SK-N-SH (cell line): ENCODE measurements at regions not wholly inside any gene's neighbourhood (a gene's known extent, or its start where the extent isn't known, plus 50 kb on each side); places are given as distances from the start of the nearest gene placed in this dataset.

ENCODE experiments used
- CTCF ChIA-PET: fragments of 300-600, 350-600 bp; formaldehyde crosslinking; extraction: SDS; loops from one replicate; lab custom pipeline; 2021; lab: Yijun Ruan, JAX
- POLR2A ChIA-PET: fragments of 350-600 bp; sonication (Branson Sonifier 250); formaldehyde crosslinking; extraction: SDS; loops from one replicate; lab custom pipeline; 2020; ENCODE audit warnings: antibody characterized with exemption, inconsistent platforms; lab: Yijun Ruan, JAX
- DNase-seq: peaks from one replicate; pipeline ENCODE4 v3.0.0; 2012
- H2AFZ ChIP-seq: fragments of 200-600 bp; sonication (generic); 2 replicates; pipeline ENCODE4 v1.8.1; 2016; ENCODE audit warnings: antibody characterized with exemption, mild to moderate bottlenecking, low read depth
- H3F3A ChIP-seq: fragments of 200-600 bp; sonication (generic); replicated peaks from 2 replicates; pipeline ENCODE3; 2016; ENCODE audit warnings: antibody characterized with exemption, mild to moderate bottlenecking; ENCODE audit not compliant: insufficient read depth
- H3K27ac ChIP-seq, 2 experiments: fragments of 200-500 bp in 1 of 2; fragments of 200-600 bp in 1 of 2; sonication (Bioruptor generic) in 1 of 2; sonication (generic), shearing (Covaris generic) in 1 of 2; 2 replicates each; pipeline versions ENCODE4 v1.5.1 to v1.6.1; 2014 to 2016; ENCODE audit warnings: low read depth in 2 of 2, inconsistent platforms in 1 of 2, low read length in 1 of 2, mild to moderate bottlenecking in 1 of 2, mixed read lengths in 1 of 2
- H3K27me3 ChIP-seq: fragments of 200-600 bp; sonication (generic), shearing (Covaris generic); 2 replicates; pipeline ENCODE4 v1.6.1; 2016; ENCODE audit warnings: mixed run types; ENCODE audit not compliant: insufficient read depth
- H3K36me3 ChIP-seq, 2 experiments: fragments of 200-500 bp in 1 of 2; fragments of 200-600 bp in 1 of 2; sonication (Bioruptor generic) in 1 of 2; sonication (generic) in 1 of 2; replicated peaks in 1 of 2; 2 replicates each; pipeline versions ENCODE3 to v1.5.1; 2014 to 2016; ENCODE audit warnings: low read length in 1 of 2, mild to moderate bottlenecking in 1 of 2; ENCODE audit not compliant: insufficient read depth in 2 of 2, control insufficient read depth in 1 of 2
- H3K4me1 ChIP-seq, 2 experiments: fragments of 200-500 bp in 1 of 2; fragments of 200-600 bp in 1 of 2; sonication (Bioruptor generic) in 1 of 2; sonication (generic), shearing (Covaris generic) in 1 of 2; 2 replicates each; pipeline versions ENCODE4 v1.5.1 to v1.6.1; 2014 to 2016; ENCODE audit warnings: low read depth in 1 of 2, low read length in 1 of 2, mixed run types in 1 of 2; ENCODE audit not compliant: insufficient read depth in 2 of 2, control insufficient read depth in 1 of 2
- H3K4me2 ChIP-seq: fragments of 200-600 bp; sonication (generic), shearing (Covaris generic); 2 replicates; pipeline ENCODE4 v1.6.1; 2017; ENCODE audit warnings: mixed run types
- H3K4me3 ChIP-seq, 2 experiments: fragments of 200-500 bp in 1 of 2; fragments of 200-600 bp in 1 of 2; sonication (Bioruptor generic) in 1 of 2; sonication (generic), shearing (Covaris generic) in 1 of 2; 2 replicates each; pipeline versions ENCODE4 v1.5.1 to v1.8.1; 2014 to 2016; ENCODE audit warnings: low read depth in 2 of 2, inconsistent platforms in 1 of 2, low read length in 1 of 2, mild to moderate bottlenecking in 1 of 2, mixed read lengths in 1 of 2, moderate library complexity in 1 of 2
- H3K79me2 ChIP-seq: fragments of 200-600 bp; sonication (generic); 2 replicates; pipeline ENCODE4 v1.8.1; 2017; ENCODE audit warnings: mild to moderate bottlenecking; ENCODE audit not compliant: insufficient read depth
- H3K9ac ChIP-seq: fragments of 200-600 bp; sonication (generic); 2 replicates; pipeline ENCODE4 v1.6.1; 2017; ENCODE audit warnings: mixed run types
- H3K9me2 ChIP-seq: fragments of 200-600 bp; sonication (generic); 2 replicates; pipeline ENCODE4 v1.6.1; 2017; ENCODE audit warnings: mixed run types
- H3K9me3 ChIP-seq: fragments of 200-600 bp; sonication (generic); 2 replicates; pipeline ENCODE4 v1.6.1; 2017; ENCODE audit warnings: mixed run types, mild to moderate bottlenecking, moderate library complexity
- H4K20me1 ChIP-seq: fragments of 200-600 bp; sonication (generic); 2 replicates; pipeline ENCODE4 v1.6.1; 2017; ENCODE audit warnings: mild to moderate bottlenecking, mixed run types; ENCODE audit not compliant: insufficient read depth
- ELF1 ChIP-seq: IDR thresholded peaks from 2 replicates; pipeline ENCODE4 v1.4.0; 2012
- EP300 ChIP-seq, 2 experiments: IDR thresholded peaks; 2 replicates each; pipeline versions ENCODE4 v1.4.0 to v1.6.1; 2012; ENCODE audit warnings: borderline replicate concordance in 1 of 2, low read depth in 1 of 2, low read length in 1 of 2
- EZH2phosphoT487 ChIP-seq: fragments of 200-600 bp; sonication (generic); IDR thresholded peaks from 2 replicates; pipeline ENCODE4 v1.6.1; 2017; ENCODE audit warnings: low read depth, mixed run types, mild to moderate bottlenecking, antibody characterized with exemption, moderate library complexity, borderline replicate concordance
- FOXM1 ChIP-seq: IDR thresholded peaks from 2 replicates; pipeline ENCODE4 v1.4.0; 2012; ENCODE audit warnings: low read depth, mild to moderate bottlenecking
- GABPA ChIP-seq: IDR thresholded peaks from 2 replicates; pipeline ENCODE4 v1.4.0; 2012; ENCODE audit warnings: low read depth, mild to moderate bottlenecking
- GATA2 ChIP-seq: sonication (generic); formaldehyde crosslinking; IDR thresholded peaks from 2 replicates; pipeline ENCODE4 v1.5.0; 2020; ENCODE audit warnings: mild to moderate bottlenecking, missing genetic modification reagents
- JUND ChIP-seq: IDR thresholded peaks from 2 replicates; pipeline ENCODE4 v1.4.0; 2012
- MEF2A ChIP-seq: IDR thresholded peaks from 2 replicates; pipeline ENCODE4 v1.4.0; 2012; ENCODE audit warnings: low read depth, borderline replicate concordance
- NRF1 ChIP-seq: IDR thresholded peaks from 2 replicates; pipeline ENCODE4 v1.6.1; 2012; ENCODE audit warnings: low read depth, mild to moderate bottlenecking, low read length
- RFX5 ChIP-seq: IDR thresholded peaks from 2 replicates; pipeline ENCODE4 v1.6.1; 2012; ENCODE audit warnings: mild to moderate bottlenecking, improper control_type of control experiment, low read length
- RXRA ChIP-seq: IDR thresholded peaks from 2 replicates; pipeline ENCODE4 v1.4.0; 2012; ENCODE audit warnings: low read depth, mild to moderate bottlenecking, borderline replicate concordance
- SIN3A ChIP-seq: IDR thresholded peaks from 2 replicates; pipeline ENCODE4 v1.6.1; 2012; ENCODE audit warnings: low read depth, mild to moderate bottlenecking, low read length, moderate library complexity, borderline replicate concordance
- TCF12 ChIP-seq: IDR thresholded peaks from 2 replicates; pipeline ENCODE4 v1.4.0; 2012
- TEAD4 ChIP-seq: IDR thresholded peaks from 2 replicates; pipeline ENCODE4 v1.4.0; 2012; ENCODE audit warnings: mild to moderate bottlenecking, borderline replicate concordance; ENCODE audit not compliant: insufficient read depth
- USF1 ChIP-seq: IDR thresholded peaks from 2 replicates; pipeline ENCODE4 v1.4.0; 2012; ENCODE audit warnings: low read depth, borderline replicate concordance
- USF2 ChIP-seq: fragments of 150-350 bp; IDR thresholded peaks from 2 replicates; pipeline ENCODE4 v1.6.1; 2017; ENCODE audit warnings: antibody characterized with exemption, low read length, low read depth, borderline replicate concordance
- YY1 ChIP-seq: IDR thresholded peaks from 2 replicates; pipeline ENCODE4 v1.4.0; 2012; ENCODE audit warnings: low read depth, mild to moderate bottlenecking
- ZBTB33 ChIP-seq: IDR thresholded peaks from 2 replicates; pipeline ENCODE4 v1.4.0; 2012; ENCODE audit warnings: low read depth, borderline replicate concordance
- WGBS: methylation state at CpG from one replicate; pipeline ENCODE4 v1.1.6; 2017; ENCODE audit warnings: low lambda C conversion rate; 5-methylcytosine and 5-hydroxymethylcytosine counted together

GRCh38 chrX:799808-800207 lies 169.2 kb downstream of the SHOX start:
- H3K27me3 ChIP-seq: no peaks in the 10 kb centered on the region
- H3K36me3 ChIP-seq: no peaks in the 10 kb centered on the region
- ChIA-PET POLR2A (no interaction called here), CTCF (no interaction called here)
- no peaks in the 10 kb centered on the region for H3K9me3 ChIP-seq
- no peaks in the 10 kb centered on the region for H3F3A ChIP-seq
- H3K9ac ChIP-seq: no peak overlapping the region
- no peaks in the 10 kb centered on the region for H4K20me1 ChIP-seq
- no peaks in the 10 kb centered on the region for H3K9me2 ChIP-seq
- no peak overlapping the region for H2AFZ ChIP-seq
- H3K4me2 ChIP-seq: no peak overlapping the region
- H3K27ac ChIP-seq: no peak overlapping the region
- no peak for DNase-seq
- no peaks in the 10 kb centered on the region for H3K4me1 ChIP-seq
- no peak for TF ChIP-seq YY1
- TF ChIP-seq EP300 (IDR thresholded peaks at IDR 0.05; ENCODE audit: borderline replicate concordance in 1 of 2, low read depth in 1 of 2, low read length in 1 of 2): no peak
- TF ChIP-seq JUND: no peak
- no peak for TF ChIP-seq RXRA
- TF ChIP-seq ZBTB33: no peak
- TF ChIP-seq USF1: no peak
- no peak for TF ChIP-seq ELF1
- TF ChIP-seq TEAD4: no peak
- no peak for TF ChIP-seq FOXM1
- no peak for TF ChIP-seq RFX5
- TF ChIP-seq USF2: no peak
- TF ChIP-seq GATA2 (CRISPR knock-in tag): no peak
- TF ChIP-seq EZH2phosphoT487: no peak
- 28% methylated on average over 3 of the region's 3 CpGs for WGBS
- no peaks in the 10 kb centered on the region for H3K79me2 ChIP-seq
- H3K4me3 ChIP-seq: no peak overlapping the region

- no peak overlapping the region for H3K4me2 ChIP-seq
- no peak overlapping the region for H2AFZ ChIP-seq
- no peak overlapping the region for H3K9ac ChIP-seq
- CTCF ChIA-PET: no interaction called here
- TF ChIP-seq SIN3A (no peak), TEAD4 (no peak), ZBTB33 (no peak), NRF1 (no peak), GABPA (no peak), TCF12 (no peak), JUND (no peak), MEF2A (no peak)
- H3K27me3 ChIP-seq: no peaks in the 10 kb centered on the region; the same call in 1 of the 2 replicates
- H4K20me1 ChIP-seq: no peaks in the 10 kb centered on the region
- no peaks in the 10 kb centered on the region for H3K9me2 ChIP-seq
- POLR2A ChIA-PET: no interaction called here
- 31% methylated on average over 11 of the region's 11 CpGs for WGBS
- DNase-seq: no peak
- no peak overlapping the region for H3K4me3 ChIP-seq
- no peaks in the 10 kb centered on the region for H3K4me1 ChIP-seq
- no peaks in the 10 kb centered on the region for H3K9me3 ChIP-seq
- no peak overlapping the region for H3K27ac ChIP-seq
- H3K79me2 ChIP-seq: no peaks in the 10 kb centered on the region
- H3F3A ChIP-seq: no peaks in the 10 kb centered on the region
- no peaks in the 10 kb centered on the region for H3K36me3 ChIP-seq
Observed at GRCh38 chrX:794311-794710, 163.7 kb downstream of the SHOX start.
